HG03095 (cell line): ENCODE measurements at regions not wholly inside any gene's neighbourhood (a gene's known extent, or its start where the extent isn't known, plus 50 kb on each side); places are given as distances from the start of the nearest gene placed in this dataset.
"Not testable (repeated sequence)": the region's sequence is repeated elsewhere in the genome, so short reads cannot be mapped to it uniquely, and the experiment has no call there.

Source experiments
- ATAC-seq: cut with Tn5 transposase; IDR thresholded peaks from one replicate; pipeline ENCODE4 v1.9.1; 2021; ENCODE audit warnings: moderate library complexity; ENCODE audit not compliant: unreplicated experiment

DNA sequence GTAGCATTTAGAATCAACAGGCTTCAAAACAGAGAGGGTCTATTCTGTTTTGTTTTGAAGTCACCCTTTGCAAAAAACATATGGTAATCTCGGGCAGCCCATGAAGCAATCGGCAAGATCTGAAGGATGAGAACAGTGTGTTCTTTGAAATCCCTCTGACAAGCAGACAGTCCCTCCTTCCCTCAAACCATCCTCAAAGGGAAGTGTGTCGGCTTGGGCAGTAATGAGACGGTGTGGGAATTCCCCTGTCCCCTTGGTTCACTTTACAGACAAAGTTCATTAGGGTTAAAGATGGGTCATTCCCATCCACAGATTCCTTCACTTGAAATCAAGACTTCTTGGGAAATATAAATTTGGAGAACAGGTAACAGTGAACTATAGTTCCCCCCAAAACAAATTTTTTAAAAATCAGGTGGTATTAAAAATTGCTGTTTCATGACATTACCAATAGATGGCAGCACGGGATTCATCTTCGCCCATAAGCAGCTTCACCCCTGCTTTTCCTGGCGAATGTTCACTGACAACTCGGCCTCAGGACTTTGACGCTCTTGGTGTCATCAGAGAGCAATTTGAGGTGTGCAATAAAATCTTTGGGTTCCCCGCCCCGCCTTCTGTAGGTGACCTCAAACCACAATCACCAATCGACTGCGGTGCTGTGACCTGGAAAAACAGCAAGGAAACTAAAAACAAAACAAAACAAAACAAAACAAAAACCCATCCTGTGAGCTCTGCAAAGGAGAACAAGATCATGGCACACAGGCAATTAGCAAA, 159.3 kb upstream of the TNFAIP3 start:
- peak; percentile 58 for ATAC-seq

DNA sequence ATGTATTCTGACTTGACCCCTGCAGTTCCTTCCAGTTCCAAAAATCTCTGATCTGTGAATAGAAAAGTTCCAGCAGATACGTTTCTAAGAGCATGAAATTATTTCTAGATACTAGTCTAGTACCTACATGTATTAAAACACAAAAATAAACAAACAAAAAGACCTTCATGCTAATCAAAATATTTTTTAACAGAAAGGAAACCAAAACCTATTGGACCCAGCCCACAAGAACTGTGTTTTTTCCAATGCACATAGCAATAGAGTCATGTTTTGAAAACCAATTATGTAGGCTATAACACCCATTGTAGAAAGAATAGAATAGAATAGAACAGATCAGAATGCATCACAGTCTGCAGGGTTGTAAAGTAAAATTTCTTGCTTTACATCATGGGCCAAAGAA, 158.6 kb upstream of the TNFAIP3 start:
- no peak for ATAC-seq

DNA sequence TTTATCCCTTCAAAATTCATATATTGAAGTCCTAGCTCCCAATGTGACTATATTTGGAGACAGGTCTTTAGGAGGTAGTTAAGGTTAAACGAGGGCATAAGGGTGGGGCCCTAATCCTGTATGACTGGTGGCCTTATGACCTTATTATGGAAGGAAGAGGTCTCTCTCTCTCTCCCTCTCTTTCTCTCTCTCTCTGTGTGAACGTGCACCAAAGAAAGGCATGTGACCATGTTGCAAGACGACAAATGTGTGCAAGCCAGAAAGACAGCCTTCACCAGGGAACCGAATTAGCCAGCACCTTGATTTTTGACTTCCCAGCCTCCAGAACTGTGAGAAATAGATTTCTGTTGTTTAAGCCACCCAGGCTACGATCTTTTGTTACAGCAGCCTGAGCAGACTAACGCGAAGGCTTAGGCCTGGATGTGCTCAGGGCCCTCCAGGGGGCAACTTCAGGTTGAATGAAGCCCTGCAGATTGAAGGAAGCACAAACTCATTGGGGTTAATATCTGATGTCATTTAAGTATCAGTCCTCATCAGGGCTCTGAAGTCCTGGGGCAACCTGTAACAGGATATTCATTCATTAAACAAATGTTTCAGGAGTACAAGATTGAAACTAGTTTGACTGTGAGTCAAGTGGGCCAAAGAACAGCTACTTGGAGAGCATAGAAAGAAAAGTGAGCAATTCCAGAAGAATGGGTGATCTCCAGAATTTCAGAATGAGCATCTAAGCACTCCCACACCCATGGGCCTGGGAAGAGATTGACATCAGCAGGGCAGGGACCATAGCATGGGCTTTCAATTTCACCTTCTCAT, 157.4 kb upstream of the TNFAIP3 start:
- no peak for ATAC-seq

DNA sequence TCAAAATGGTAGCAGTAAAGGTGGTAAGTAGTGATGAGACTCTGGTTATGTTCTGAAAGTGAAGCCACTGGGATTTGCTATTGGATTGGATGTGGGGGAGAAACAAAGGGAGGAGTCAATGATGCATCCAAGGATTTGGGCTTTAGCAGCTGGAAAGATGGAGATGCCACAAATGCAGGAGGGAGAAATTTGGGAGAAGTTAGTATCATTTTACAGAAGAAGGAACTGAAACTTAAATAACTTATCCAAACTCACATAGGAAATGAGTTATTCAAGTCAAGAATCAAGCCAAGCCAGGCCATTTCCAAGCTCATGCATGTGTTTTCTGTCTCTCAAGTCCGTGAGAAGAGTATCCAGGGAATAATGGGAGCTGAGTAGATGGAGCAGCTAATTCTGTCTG, 155.1 kb upstream of the TNFAIP3 start:
- no peak for ATAC-seq

DNA sequence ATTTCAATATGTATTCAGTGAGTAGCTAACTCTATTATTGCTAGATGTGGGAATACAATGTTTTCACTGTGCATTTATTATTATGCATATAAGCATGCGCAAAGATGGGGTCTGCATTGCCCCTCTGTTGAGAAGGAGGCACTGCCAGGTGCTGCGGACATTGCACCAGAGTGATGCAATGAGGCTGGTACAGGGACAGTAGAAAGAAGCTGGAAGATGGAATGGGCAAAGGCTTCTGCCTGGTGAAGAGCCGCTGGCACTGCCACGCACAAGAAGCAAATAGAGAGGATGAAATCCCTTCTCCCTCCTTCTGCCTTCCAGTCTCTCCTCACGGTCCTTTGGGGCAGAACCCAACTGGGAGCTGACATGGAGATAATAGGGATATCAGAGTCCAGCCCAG, 154.5 kb upstream of the TNFAIP3 start:
- no peak for ATAC-seq

DNA sequence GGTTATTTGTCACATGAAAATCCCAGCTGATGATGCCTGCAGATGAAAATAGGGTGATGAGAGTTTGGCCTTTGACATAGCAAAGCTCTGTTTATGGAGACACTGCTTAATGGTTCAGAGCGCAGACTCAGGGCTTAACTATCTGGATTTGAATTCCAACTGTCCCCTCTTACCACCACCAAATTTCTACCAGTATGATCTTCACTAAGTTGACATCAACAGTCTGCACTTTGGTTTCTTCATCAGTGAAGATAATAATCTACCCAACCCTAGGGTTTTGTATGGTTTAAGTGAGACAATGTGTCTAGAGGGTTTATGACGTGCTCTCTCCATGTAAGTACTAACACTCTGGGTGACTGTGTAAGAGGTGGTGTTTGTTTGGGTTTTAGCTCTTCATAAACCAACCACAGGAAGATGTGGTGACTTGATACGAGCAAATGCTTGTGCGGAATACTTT, 151.4 kb upstream of the TNFAIP3 start:
- ATAC-seq, result no peak

DNA sequence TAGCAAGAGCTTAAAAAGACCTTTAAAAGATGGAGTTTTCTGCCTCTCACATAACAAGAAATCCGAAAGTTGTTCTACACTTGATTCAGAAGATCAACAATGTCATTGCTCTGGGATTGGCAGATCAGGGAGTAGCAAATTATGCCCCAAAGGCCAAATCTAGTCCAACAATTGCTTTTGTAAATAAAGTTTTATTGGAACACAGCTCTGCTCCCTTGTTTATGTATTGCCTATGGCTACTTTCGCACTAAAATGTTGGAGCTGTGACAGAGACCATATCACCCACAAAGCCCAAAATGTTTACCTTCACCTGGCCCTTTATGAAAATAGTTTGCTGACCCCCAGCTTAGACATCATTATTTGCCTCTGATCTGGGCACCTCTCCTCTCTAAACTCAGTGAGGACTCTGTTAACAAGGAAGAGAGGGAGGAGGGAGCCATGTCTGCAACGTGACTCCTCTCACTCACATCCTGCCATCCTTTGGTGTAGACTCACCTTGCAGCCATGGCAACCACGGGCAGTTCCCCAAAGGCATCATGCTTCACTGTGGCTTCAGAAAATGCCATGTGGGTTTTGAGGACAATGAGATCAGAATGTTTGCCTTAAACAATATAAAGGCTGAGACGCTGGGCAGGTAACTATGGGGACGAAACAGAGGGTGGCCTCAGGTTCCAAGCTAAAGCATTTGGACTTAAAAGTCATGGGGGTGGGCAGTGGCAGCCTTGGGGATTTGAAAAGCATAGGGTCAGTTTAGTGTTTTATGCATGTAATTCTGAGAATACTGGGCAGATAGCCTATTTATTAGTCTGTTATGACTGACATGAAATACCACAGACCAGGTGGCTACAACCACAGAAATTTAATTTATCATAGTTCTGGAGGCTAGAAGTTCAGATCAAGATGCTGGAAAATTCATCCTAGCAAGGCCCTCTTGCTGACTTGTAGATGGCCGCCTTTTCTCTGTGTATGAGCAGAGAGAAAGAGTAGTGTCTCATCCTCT, 149.7 kb upstream of the TNFAIP3 start:
- ATAC-seq, result no peak

DNA sequence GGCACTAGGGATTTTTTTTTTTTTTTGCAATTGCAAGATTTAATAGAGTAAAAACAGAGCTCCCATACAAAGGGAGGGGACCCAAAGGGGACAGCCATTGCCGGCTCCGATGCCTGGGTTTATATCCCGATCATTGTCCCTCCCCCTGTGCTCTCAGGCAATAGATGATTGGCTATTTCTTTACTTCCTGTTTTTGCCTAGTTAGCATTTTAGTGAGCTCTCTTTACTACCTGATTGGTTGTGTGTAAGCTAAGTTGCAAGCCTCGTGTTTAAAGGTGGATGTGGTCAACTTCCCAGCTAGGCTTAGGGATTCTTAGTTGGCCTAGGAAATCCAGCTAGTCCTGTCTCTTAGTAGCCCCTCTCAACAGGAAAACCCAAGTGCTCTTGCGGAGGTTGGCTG, 148.2 kb upstream of the TNFAIP3 start:
- not testable (repeated sequence) for ATAC-seq

DNA sequence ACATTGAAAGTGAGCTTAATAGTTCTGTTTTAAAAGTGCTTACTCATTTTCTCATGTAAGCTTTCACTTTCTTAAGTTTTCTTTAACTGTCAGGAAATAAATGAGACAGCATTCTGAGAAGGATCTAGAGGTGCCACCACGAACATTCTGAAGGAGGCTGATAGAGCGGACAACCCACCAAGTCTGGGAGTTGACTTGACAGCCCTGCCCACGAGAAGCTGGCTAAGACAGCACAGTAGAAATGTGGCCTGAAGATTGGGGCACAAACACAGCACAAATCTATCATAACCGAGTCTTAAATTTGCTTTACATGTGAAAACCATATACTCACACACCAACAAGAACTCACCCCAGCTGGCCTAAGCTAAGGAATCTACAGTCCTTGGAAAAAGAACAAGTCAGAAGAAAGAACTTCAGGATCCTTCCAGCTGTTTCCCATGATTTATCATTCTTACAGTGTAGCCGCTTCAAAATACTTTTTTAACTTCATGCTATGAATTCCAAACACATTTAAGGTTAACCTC, 144.2 kb upstream of the TNFAIP3 start:
- no peak for ATAC-seq

DNA sequence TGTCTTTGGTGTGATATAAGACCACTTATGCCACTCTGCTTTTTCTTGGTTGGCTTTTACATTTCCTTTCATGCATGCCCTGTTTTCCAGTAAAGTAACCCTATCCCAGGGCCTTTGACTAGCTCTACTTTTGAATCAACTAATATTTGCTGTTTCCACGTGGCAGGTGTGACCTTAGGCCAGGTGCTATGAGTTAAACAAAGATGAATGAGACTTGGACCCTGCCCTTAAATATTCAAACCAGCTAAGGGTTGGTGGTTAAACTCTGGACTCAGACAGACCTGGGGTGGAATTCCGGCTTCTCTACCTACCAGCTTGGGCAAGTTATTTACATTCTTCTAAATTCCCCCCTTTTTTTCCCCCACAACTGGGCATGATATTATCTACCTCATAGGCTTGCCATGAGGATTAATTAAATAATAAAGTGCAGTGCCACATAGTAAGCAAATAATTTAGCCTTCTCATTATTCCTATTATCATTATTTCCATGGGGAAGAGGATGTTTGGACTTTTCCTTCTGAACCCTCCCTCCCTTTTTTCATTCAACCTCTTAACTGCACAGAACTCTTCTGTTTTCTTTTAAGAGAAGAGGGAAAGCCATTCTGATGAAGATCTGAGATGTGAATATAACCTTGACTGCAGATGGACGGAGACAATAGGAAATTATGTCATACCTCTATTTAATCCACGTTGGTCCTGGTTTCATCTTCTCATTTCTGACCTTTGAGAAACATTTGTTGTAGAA, 143.6 kb upstream of the TNFAIP3 start:
- no peak for ATAC-seq

DNA sequence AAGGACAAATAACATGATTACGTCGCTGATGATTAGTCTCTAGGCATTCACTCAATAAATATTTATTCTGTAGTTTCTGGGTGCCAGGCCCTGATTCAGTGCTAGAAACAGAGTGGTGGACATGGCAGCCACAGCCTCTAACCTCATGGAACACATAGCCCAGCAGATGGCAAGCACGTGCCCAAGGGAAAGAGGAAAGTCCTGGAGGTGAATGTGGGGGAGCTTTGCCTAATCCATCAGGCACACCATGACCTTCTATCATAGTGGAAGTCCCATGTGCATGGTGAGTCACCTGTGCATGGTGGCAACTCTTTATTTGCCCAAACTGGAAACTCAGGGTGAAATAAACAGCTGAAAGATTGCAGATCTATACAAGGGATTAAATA, 143.0 kb upstream of the TNFAIP3 start:
- ATAC-seq, result no peak

DNA sequence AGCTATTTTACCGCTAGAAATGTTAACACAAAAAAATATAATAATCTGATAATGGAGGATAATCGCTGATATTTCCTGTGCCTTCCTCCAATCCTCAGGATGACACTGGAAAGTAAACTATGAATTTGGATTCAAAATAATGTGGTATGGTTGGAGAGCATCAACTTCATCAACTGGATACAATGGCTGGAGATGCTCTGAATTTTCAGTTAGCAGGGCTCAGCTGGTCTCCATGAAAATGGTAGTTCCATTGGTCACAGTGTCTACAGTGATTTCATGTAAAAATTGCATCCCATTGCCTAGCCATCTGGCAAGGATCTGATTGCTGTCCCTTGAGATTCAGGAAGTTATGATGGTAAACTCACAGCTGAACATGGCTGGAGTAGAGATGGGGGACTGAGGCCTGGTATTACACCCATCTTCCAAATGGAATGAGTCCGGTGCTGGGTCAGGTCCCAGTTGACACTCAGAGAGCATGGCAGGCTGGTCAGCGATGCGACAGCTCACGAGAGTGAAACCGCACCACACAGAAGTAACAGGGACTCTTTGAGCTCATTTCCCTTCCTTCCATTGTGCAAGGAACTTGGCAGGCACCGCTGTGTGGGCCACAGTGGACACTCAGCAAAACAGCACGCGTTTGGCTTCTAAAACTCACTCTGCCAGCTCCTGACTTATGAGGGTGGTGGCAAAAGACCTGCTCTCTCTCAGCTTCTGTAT, 142.4 kb upstream of the TNFAIP3 start:
- ATAC-seq, result no peak

DNA sequence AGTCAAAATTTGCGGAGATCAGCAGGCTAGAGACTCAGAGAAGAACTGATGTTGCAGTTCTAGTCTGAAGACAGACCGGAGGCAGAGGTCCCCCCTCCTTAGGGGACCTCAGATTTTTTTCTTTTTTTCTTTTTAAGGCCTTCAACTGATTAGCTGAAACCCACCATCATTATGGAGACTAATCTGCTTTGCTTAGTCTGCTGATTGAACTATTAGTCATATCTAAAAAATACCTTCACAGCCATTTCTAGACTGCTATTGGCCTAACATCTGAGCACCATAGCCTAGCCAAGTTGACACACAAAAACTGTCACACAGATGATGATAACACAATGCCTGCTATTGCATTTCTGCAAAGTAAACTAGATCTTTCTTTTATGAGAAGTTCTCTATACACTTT, 141.1 kb upstream of the TNFAIP3 start:
- no peak for ATAC-seq

DNA sequence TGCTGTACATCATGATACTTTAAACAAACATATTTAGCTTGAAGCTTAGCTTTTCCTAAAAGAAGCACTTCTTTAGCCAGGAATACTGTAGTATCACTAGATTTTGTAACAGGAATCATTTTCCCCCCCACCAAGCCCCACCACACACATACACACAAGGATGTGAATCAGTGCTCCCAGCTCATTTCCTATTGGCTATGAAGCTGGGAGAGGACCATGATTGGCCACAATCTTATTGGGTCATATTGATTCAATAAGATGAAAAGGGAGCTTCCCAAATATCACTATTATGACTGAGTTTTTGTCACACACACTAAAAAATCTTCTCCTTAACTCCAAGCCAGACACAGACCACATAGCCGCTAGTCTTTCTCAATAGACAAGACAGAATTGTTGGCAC, 140.5 kb upstream of the TNFAIP3 start:
- ATAC-seq, result no peak

DNA sequence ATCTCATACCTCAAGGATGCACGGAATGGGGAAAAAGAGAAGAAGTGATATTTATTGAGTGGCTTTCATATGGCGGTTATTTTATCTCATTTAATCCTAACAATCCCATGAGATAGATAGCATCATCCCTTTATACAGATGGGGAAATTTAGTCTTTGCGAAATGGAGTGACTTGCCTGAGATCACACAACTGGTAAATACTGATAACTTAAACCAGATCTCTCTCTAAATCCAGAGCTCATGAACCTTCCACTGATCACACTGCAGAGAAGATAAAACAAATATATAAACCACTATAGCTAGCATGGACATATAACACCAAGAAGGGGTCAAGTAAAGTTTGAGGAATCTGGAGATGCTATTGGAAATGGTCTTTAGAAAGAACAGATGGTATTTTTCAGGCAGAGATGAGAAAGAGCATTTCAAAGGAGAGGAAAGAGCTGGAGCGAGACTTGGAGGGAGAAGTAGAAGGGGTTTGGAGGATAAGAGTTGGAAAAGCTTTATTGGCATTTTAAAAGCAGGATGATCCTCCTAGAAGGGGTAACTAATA, 139.8 kb upstream of the TNFAIP3 start:
- ATAC-seq, result no peak

DNA sequence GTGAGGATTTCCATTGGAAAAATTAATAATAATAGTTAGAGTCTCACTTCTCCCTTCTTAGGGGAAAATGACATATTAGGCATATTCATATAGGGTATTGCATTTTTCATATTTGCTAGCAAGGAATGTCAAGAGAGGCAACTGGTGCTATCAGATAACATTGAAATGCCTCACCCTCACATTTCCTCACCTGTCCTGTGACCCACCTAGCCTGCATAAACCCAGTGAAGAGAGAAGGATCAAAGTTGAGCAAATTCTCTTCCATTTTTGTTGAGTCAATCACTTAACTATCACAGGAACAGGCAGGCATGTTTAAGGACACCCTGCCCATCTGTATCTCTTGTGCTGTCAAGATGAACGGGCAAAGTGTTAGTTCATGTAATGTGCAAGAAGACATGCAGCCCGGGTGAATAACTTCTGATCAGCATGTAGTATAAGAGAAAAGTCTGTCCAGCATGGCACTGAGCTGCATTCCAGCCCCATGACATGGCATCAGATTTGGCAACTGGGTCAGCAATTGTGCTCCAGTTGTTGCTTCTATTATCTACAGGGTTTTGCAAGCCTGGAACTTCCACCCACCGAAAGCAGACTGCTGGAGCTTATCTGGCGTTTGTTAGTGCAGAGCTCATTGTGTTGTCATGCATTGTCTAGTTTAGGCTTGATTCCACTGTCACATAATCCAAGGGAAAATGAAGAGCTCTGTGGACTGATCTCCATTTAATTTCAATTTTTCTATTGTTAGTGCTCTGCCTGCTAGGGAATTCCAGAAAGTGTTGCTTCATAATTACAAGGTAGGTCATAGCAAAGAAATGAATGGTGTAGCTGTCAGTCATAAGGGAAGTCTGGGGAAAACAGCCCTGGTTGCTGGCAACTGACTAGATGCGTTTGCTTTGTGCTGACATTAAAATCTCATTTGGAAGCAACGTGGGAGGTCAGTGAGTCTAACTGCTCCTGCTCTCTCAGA, 138.4 kb upstream of the TNFAIP3 start:
- no peak for ATAC-seq

DNA sequence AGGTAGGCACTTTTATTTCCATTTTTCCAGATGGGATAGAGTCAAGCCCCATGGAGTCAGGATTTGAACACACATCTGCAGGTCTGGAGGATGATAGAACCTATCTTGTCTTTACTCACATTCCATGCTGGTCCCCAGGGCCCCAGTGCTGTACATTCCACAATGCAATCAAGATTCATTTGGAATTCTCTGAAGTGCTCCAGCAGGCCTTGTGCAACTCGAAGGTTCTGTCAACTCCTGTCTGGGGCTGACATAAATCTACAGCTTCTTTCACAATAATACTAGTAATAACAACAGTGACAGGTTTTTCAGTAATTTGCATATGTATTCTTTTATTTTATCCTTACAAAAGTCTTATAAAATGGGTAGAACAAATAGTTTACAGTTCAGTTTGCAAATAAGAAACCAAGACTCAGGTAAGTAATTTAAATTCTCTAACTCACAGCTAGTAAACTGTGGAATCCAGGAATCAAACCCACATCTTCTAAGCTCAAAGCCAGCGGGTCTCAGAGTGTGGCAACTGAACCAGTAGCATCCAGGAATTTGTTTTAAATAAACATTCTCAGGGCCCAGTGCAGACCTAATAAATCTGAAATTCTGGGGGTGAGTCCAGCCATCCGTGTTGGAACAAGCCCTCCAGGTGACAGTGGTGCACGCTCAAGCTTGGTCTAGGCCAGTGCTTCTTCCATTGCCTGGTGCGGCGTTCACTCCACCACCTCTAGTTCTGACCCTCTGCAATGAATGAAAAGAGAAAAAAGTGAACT, 137.0 kb upstream of the TNFAIP3 start:
- ATAC-seq, result no peak
